Ishikawa (cell line): ENCODE measurements at regions not wholly inside any gene's neighbourhood (a gene's known extent, or its start where the extent isn't known, plus 50 kb on each side); places are given as distances from the start of the nearest gene placed in this dataset.

ENCODE experiments used
- CEBPB ChIP-seq: IDR thresholded peaks from 2 replicates; pipeline ENCODE4 v1.6.1; 2012
- CREB1 ChIP-seq: IDR thresholded peaks from 2 replicates; pipeline ENCODE4 v1.6.1; 2012; ENCODE audit warnings: low read depth
- FOXM1 ChIP-seq: IDR thresholded peaks from 2 replicates; pipeline ENCODE4 v1.6.1; 2012; ENCODE audit warnings: low read depth, borderline replicate concordance
- TAF1 ChIP-seq: IDR thresholded peaks from 2 replicates; pipeline ENCODE4 v1.6.1; 2012; ENCODE audit warnings: low read depth, mild to moderate bottlenecking
- TEAD4 ChIP-seq: IDR thresholded peaks from 2 replicates; pipeline ENCODE4 v1.6.1; 2012
- TF ChIP-seq, protein P1 (sequence below): IDR thresholded peaks from 2 replicates; pipeline ENCODE4 v1.6.1; 2012
- TF ChIP-seq, protein P2 (sequence below): IDR thresholded peaks from 2 replicates; pipeline ENCODE4 v1.6.1; 2012; ENCODE audit warnings: low read depth, mild to moderate bottlenecking

DNA sequence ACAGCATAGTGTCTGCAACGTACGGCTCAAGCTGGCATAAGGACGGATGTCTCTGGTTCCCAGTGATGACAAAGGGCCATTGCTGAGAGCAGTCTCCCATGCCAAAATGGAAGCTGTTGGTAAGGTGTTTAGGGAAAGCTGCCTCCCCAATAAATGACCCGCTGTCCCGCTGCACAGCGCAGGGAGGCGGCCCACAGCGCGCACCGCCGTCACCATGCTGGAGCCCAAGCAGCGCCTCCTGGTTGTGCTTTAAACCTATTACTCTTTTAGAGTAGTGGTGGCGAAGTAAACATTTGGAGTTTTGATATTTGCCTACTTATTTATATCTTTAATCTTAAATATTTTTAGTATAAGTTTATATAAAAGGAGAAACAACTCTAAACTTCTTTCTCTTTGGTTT lies 70.4 kb upstream of the C5orf63 start:
- TF ChIP-seq TAF1 (no peak), CEBPB (no peak), CREB1 (no peak), TEAD4 (no peak), FOXM1 (no peak)
- TF ChIP-seq, protein P1, sequence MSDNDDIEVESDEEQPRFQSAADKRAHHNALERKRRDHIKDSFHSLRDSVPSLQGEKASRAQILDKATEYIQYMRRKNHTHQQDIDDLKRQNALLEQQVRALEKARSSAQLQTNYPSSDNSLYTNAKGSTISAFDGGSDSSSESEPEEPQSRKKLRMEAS = no peak
- TF ChIP-seq, protein P2, sequence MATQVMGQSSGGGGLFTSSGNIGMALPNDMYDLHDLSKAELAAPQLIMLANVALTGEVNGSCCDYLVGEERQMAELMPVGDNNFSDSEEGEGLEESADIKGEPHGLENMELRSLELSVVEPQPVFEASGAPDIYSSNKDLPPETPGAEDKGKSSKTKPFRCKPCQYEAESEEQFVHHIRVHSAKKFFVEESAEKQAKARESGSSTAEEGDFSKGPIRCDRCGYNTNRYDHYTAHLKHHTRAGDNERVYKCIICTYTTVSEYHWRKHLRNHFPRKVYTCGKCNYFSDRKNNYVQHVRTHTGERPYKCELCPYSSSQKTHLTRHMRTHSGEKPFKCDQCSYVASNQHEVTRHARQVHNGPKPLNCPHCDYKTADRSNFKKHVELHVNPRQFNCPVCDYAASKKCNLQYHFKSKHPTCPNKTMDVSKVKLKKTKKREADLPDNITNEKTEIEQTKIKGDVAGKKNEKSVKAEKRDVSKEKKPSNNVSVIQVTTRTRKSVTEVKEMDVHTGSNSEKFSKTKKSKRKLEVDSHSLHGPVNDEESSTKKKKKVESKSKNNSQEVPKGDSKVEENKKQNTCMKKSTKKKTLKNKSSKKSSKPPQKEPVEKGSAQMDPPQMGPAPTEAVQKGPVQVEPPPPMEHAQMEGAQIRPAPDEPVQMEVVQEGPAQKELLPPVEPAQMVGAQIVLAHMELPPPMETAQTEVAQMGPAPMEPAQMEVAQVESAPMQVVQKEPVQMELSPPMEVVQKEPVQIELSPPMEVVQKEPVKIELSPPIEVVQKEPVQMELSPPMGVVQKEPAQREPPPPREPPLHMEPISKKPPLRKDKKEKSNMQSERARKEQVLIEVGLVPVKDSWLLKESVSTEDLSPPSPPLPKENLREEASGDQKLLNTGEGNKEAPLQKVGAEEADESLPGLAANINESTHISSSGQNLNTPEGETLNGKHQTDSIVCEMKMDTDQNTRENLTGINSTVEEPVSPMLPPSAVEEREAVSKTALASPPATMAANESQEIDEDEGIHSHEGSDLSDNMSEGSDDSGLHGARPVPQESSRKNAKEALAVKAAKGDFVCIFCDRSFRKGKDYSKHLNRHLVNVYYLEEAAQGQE = no peak
